RCC 7860 (cell line): ENCODE measurements at regions not wholly inside any gene's neighbourhood (a gene's known extent, or its start where the extent isn't known, plus 50 kb on each side); places are given as distances from the start of the nearest gene placed in this dataset.
"Not testable (repeated sequence)": the region's sequence is repeated elsewhere in the genome, so short reads cannot be mapped to it uniquely, and the experiment has no call there.

ENCODE experiments used
- DNase-seq: peaks from one replicate; pipeline ENCODE4 v3.0.0-alpha.2; 2015; ENCODE audit warnings: low spot score
- FAIRE-seq: peaks from 2 replicates; lab custom pipeline; 2012; peaks lifted over from hg19 to GRCh38; lab: Jason Lieb, UNC

DNA sequence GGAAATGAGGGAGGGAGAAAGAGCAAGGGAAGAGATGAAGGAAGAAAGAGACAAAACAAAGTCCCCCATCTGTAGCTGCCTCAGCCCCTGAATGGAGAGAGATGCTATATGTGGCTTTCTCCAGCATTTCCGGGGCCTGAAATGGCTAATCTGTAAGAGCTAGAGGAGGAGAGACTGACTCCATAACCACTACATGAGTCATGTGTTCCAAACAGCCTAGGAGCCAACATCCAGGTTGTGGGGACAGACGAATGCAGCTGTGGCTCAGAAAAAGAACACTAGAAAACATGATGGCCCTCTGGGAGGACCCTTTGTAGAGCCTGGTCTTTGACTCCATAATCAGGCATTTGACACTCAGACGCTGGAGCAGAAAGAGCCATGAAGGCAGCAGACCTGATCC lies 292.0 kb upstream of the ZNF507 start:
- no peak for DNase-seq
- no peak for FAIRE-seq

DNA sequence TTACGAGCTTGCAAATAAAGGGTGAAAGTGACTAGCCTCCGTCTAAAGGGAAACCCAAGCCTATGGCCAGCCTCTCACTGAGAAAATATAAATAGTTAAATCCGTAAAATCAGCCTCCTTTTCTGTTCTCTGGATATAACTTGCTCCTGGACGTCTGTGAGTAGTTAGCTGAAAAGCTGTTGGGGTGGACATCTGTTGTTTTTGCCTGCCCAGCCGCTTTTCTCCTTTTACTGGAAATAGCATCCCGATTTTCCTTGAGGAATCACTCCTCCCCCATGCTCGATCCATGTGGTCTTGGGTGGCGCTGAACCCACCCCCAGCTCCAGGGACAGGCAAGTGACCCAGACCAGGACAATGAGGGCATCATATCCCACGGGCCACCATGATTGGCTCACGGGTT lies 291.5 kb upstream of the ZNF507 start:
- no peak for FAIRE-seq

DNA sequence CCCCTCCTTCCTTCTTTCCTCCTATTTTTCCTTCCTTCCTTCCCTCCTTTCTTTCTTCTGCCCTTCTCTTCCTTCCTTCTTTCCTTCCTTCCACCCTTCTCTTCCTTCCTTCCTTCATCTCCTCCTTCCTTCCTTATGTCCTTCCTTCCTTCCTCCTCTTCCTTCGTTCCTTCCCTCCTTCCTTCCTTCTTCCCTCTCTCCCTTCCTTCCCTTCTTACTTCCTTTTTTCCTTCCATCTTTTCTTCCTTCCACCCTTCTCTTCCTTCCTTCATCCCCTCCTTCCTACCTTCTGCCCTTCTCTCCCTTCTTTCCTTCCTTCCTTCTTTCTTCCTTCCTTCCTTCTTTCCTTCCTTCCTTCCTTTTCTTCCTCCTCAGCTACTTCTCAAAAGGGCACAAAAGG lies 287.3 kb upstream of the ZNF507 start:
- no peak for FAIRE-seq

More for the DNA sequence above, 291.5 kb upstream of the ZNF507 start:
- no peak for DNase-seq

DNA sequence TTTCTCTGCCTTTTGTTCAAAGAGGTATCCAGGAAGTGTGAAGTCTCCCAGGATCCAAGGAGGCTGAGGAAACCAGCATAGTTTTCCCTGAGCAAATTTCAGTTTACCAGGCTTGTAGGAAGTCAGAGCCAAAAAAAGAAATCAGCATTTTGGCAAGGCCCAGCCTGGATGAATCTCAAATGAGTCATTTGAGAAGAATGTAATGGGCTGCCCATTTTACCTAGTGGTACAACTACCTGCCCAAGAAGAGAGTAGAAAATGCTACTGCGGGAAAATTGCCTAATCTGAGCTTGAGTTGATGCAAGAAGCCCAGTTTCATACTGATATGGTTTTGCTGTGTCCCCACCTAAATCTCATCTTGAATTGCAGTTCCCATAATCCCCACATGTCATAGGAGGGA lies 284.1 kb upstream of the ZNF507 start:
- FAIRE-seq (no peak), DNase-seq (no peak)

More for the DNA sequence above, 287.3 kb upstream of the ZNF507 start:
- no peak for DNase-seq

DNA sequence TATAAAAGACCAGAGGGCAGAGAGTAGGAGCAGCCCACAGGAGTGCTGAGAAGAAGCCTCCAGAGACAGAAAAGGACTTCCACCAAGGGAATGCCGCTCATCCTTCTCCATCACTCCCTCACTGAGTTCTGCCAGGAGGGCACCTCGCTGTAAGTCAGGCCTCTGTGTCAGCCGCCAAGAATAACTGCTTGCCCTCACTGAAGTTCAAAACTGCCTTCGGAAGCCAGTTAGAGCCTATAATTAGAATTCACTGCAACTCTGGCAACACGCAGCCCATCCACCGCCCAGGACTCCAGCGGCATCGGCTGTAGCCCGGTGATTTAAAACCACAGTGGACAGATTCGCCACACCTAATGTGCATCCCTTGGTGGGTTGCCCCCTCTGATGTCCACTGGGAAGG lies 281.8 kb upstream of the ZNF507 start:
- DNase-seq (no peak), FAIRE-seq (no peak)

DNA sequence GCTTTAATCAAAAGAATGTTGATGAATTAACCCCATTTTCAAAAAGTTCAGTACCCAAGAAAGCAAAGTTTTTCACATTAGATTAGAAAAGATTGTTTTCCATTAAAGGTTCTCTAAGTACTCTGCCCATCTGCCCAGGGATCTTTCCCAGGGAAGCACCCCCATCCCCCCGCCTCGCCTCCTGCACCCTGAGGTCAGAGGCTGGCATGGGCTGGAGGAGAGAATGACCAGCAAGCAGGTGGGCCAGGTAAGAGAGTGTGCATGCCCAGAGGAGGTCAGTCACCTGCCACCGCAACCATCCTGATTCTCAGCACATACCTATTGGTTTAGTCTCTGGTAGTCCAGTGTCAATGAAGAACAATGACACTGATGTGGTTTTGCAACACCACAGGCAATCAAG lies 279.4 kb upstream of the ZNF507 start:
- DNase-seq (no peak), FAIRE-seq (no peak)

DNA sequence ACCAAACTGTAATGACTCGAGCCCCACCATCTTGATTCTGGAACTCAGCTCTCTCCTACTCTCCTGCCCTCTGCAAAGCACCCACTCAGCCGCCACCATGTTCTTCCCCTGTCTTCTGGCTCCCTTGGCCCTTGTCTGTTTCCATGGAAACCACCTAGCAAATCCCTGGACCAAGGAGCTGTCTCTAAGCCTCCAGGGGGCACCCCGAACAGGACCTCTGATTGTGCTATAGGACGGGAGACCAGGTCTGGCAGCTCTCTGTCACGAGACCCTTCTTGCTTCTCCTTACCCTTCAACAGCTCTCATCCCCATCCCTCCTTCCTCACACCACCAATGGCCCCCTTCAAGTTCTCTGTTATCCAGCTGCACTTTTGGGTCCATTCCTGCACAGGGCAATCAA lies 277.7 kb upstream of the ZNF507 start:
- DNase-seq: no peak

DNA sequence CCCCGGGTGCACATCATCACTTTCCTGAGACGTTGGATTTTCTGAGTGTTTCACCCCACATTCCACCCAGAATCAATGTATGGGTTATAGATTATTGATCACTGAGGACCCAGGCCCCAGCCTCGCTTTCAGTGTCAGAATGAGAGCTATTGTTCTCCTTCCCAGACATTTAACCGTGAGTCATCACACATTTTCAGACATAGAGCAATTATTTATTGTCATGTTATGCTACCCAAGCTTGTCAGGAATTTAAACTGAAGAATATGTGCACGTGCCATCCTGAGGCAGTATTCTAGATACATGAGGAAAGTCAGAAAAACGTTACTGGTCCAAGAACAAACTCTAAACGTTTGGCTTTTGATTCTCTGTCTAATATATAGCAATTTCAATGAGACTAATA lies 276.6 kb upstream of the ZNF507 start:
- FAIRE-seq: no peak

More for the DNA sequence above, 277.7 kb upstream of the ZNF507 start:
- no peak for FAIRE-seq

DNA sequence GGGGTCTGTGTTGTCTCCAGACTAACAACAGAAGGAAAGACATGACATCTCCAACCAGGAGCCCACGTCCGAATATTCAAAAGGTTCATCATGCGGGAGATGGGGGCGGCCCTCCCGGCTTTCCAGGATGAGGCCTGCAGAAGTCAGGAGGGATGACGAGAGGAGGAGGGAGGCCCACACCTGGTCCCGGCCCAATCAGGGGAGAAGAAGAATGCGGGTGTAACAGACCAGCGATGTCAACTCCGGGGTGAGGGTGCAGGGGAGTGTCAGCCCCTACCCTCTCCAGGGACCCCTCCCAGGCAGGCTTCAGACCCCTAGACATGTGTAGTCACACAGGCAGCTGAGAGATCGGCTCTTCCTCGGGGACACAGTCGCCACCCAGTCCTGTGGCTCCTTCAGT lies 275.3 kb upstream of the ZNF507 start:
- FAIRE-seq (no peak), DNase-seq (no peak)

More for the DNA sequence above, 276.6 kb upstream of the ZNF507 start:
- DNase-seq: no peak

DNA sequence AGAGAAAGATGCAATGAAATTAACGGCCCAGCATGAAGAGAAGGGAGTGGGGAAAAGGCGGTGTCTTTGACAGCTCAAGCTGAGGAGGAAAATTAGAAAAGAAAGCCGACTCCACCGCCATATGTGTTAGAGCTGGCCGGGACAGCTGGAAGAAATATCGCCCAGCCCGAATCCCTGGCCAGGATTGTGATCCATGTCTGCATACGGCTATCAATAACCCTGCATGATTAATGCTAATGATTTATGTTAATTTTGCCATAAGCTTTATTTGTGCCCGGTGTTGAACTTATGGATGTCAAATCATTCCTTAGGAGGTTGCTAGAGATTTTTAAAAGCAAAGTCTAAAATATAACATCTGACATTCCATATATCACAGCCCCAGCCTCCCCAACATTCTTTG lies 263.4 kb upstream of the ZNF507 start:
- DNase-seq (no peak), FAIRE-seq (no peak)

DNA sequence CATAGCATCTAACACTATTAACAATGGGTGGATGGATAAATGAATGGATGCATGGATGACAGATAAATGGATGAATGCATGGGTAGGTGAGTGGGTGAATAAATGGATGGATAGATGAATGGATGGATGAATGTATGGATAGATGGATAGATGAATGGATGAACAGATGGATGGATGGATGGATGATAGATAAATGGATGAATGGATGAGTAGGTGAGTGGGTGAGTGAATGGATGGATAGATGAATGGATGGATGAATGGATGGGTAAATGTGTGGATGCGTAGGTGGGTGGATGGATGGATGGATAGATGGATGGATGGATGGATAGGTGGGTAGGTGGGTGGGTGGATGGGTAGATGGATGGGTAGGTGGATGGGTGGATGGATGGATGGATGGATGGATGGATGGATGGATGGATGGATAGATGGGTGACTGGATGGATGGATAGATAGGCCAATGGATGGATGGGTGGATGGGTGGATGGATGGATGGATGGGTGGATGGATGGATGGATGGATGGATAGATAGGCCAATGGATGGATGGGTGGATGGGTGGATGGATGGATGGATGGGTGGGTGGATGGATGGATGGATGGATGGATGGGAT lies 260.6 kb upstream of the ZNF507 start:
- DNase-seq, FAIRE-seq: not testable (repeated sequence)

DNA sequence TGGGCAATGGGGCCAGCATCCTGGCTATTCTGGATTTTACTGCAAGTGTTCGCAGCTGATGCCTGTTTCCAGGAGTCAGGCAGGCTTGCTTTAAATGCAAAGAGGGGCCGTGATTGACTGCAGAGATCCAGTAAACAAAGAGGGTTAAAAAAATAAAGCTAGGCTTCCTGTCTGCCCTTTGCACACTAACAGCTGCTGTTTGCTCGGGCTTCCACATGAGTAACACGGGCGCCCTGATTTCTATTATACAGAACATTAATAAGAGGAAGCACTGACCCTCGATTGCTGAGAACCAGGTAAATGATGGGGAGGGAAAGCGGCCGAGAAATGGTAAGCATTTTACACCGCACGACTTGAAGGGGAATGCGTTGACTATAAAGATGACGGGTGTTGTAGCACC lies 254.2 kb upstream of the ZNF507 start:
- FAIRE-seq (no peak), DNase-seq (no peak)

DNA sequence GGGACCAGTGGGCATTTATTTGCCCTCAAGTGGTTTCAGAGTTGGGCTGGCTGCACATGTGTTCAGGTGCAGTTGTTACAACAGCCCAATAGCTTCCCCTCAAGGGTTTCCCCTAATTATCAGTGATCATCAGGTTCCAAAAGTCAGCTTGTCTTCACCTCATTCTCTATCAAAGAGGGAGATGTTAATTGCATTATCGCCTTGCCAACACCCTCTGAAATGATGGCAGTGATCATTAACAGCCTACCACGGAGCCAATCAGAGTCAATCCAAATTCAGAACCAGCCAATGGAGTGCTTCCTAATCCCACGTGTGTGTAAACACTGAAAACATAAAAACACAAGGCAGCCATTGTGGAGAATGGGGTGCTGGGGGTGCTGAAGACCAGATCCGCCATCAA lies 248.4 kb upstream of the ZNF507 start:
- no peak for FAIRE-seq

DNA sequence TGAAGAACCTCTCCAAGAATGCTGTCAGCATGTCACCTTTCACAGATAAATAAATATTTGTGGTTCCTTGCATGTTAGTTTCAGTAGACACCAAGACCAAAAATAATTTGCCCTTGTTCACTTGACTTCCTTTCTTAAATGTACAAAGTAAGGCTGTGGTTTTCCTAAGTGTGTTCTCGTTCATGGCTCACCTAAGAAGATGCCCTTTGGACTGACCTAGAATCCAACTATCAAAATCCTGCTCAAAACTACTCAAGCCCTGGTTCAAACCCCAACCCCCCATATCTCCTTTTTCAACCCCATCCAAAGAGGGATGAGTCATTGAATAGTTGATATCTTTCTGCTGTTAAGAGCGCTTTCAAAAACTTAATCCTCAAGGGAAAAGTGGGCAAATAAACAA lies 247.8 kb upstream of the ZNF507 start:
- no peak for FAIRE-seq

More for the DNA sequence above, 248.4 kb upstream of the ZNF507 start:
- no peak for DNase-seq

DNA sequence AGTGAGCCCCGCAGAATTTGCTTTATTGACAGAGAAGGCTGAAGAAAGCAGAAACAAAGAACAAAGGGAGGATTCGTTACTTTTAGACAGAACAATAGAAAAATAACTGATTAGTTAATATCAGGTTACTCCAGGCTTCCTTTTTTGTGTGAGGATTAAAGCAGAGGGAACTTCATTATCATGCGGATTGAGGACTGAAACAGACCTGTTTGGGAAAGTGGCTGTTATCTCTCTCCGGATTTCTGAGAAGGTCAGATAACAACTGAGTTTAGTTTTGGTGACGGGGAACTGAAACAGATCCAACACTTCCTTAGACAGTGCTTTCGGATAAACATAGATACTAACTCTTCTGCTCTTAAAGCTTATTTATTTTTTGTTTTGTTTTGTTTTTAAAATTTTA lies 246.4 kb upstream of the ZNF507 start:
- DNase-seq: no peak
- FAIRE-seq: no peak

More for the DNA sequence above, 247.8 kb upstream of the ZNF507 start:
- no peak for DNase-seq

DNA sequence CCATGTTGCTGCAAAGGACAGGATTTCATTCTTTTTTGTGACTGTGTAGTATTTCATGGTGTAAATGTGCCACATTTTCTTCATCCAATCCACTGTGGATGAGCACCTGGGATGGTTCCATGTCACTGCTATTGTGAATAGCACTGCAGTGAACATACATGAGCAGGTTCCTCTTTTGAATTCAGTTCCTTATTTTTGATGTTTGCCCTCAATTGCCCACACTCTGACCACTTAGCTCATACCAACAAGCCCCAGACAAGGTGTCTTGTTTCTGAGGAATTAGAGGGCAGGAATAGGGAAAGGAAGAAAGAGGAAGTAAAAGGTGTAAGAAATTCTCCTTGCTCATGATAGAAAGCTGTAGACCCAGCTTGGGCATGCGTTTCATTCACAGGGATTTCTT lies 244.2 kb upstream of the ZNF507 start:
- FAIRE-seq (no peak), DNase-seq (no peak)

DNA sequence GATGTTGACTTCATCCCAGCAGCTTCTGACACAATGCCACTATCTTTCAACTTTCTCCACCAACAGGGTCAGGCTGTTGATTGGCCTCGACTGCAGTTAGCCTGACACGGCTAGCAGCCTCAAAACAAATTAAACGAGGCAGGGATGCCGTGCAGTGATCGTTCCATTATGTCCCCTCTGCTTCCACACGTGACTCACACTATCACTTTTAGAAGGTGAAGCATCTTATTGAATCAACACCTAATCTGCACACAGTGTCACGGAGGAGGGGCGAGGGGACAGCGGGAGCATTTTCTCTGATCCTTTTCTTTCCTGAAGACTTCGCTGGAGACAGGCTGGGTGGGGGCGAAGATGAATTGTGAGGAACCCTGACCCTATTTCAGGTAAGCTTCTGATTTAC lies 241.9 kb upstream of the ZNF507 start:
- DNase-seq (no peak), FAIRE-seq (no peak)

DNA sequence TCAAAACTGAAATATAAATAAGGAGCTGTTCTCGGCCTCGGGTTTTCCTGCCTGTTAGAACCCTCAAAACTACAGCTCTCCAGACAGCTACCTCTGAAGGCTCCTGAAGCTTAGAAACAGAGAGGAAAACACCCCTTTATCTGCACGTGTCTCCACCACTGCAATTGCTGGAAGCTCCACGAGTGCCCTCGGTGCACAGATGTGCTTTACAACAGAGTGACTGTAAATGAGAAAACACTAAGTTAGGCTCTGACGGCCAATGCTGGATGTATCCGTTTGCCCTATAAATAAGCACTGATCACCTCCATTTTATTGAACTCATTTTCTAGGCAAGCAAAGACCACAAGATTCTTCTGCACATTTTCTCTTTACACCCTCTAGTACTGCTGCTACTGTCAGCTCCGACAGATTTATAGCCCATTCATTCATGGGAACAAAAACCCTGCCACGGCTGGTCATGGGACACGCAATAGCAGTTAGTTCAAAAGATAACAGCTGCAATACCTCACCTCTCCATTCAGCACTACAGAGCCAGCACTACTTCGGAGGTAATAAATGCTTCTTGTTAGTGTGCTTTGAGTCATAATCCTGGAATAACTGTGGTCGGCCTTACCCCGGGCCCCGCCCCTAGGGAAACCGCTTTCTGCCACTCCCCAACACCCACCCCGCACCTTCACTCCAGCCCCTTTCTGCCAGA lies 241.1 kb upstream of the ZNF507 start:
- DNase-seq (peak; percentile 48), FAIRE-seq (no peak)

DNA sequence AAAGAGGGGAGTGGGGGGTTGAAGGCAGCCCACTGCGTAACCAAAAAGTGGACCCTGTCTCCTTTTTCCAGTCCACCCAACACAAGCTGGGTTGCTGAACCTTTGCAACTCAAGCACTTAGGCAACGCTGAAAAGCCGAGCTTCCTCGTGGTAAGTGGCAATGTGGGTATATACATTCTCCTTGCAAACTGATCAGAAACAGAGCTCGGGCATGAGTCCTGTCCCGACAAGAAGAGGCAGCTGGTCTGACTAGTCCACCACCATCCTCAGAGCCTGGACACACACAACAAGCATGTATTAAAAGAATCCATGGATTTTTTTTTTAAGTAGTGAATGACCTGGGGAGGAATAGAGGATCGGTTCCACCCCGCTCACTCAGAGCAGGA lies 240.6 kb upstream of the ZNF507 start:
- FAIRE-seq (no peak), DNase-seq (no peak)

DNA sequence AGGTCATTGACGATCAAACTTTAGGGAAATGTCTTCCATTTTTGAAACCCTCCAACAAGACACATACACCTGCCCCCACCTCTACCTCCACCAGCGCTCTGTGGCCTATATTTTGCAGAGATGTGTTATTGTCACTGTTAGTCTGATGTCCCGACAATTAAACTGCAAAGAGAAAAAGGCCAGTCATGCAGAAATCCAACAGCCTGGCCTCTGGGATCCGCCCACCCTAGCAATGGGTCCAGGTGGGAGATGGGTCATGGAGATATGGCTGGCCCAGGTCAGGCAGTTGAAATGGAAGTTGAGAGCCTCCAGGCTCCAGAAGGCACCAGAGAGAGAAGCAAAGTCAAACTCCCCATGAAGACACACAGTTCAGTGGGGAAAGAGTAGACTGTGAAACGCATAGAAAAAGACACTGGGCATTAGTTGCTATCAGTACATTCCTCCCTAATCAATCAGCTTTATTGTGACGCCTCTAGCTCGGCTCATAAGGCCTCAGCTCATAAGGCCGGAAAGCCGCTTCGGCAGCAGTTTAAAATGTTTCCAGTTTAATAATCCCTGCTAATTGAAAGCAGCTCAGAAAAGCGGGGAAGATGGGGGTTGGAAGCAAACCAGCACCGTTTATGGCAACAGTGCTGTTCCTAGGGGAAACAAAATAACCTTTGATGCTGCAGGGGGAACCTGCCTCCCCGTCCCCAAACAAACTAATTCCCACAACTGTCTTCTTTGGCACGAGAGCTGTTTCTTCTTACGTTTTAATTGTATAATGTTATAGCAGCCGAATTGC lies 239.7 kb upstream of the ZNF507 start:
- no peak for FAIRE-seq

DNA sequence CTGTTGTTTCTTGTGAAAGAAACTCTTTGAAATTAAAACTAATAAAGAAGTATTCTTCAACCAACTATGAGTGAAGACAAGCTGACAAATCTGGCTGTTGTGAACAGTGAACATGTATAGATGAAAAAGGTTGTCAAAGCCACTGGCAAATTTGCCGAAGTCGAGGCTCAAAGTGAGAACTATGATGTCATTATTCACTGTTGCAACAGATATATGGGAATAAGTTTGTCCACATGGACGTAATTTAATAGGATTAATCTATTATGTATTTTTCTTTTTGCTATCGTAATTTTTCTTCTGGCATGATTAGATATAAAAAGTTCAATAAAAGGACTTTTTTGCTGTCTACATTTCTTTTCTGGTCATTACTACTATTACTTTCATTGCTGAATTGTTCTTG lies 223.2 kb upstream of the ZNF507 start:
- DNase-seq (no peak), FAIRE-seq (no peak)

More for the DNA sequence above, 239.7 kb upstream of the ZNF507 start:
- no peak for DNase-seq

DNA sequence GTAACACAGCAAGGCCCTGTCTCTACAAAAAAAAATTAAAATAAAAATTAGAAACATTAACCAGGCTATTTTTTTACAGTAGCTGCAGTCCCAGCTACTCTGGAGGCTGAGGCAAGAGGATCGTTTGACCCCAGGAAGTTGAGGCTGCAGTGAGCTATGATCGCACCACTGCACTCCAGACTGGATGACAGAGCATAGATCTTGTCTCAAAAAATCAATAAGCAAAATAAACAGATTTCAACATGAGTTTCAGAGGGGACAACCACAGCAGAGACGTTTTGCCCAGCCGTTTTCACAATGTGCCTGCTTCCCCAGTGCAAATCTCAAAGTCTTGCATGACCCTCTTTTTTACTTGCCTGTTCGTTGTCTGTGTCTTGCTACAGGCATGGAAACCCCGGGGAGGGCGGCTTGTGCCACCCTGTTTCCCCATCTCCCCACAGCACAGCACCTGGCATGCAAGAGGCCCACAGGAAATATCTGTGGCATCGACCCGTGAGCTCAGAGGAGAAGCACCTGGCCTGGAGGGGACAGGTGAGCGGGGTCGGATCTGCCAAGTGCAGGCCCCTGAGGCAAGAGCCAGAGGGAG lies 222.0 kb upstream of the ZNF507 start:
- DNase-seq (no peak), FAIRE-seq (no peak)
